ENCODE measurements at regions not wholly inside any gene's neighbourhood (a gene's known extent, or its start where the extent isn't known, plus 50 kb on each side); places are given as distances from the start of the nearest gene placed in this dataset.
"Not testable (repeated sequence)": the region's sequence is repeated elsewhere in the genome, so short reads cannot be mapped to it uniquely, and the experiment has no call there.

GRCh38 chr17:30663727-30664455, 160.6 kb downstream of the CRLF3 start:
- DNase-seq = peak in 5 of 42 donors; percentile 13 to 49 (median 26)
- intact Hi-C loops (cut with DNase I) = not testable (repeated sequence)

- intact Hi-C loops (cut with DNase I); DNase-seq: not testable (repeated sequence)
Observed at GRCh38 chr17:30657148-30657547, 167.3 kb downstream of the CRLF3 start.

GRCh38 chr17:30653038-30653437, 171.5 kb downstream of the CRLF3 start:
- intact Hi-C loops (cut with DNase I); DNase-seq: not testable (repeated sequence)

- DNase-seq; intact Hi-C loops (cut with DNase I): not testable (repeated sequence)
Observed at GRCh38 chr17:30650149-30650548, 172.9 kb downstream of the GOSR1 start.

GRCh38 chr17:30648015-30648620, 170.9 kb downstream of the GOSR1 start:
- intact Hi-C loops (cut with DNase I) = not testable (repeated sequence)

GRCh38 chr17:30645875-30646274, 168.7 kb downstream of the GOSR1 start:
- DNase-seq = peak in 16 of 42 donors; percentile 9 to 58 (median 31)
- intact Hi-C loops (cut with DNase I) = not testable (repeated sequence)

More at GRCh38 chr17:30648015-30648620, 170.9 kb downstream of the GOSR1 start:
- not testable (repeated sequence) for DNase-seq

GRCh38 chr17:30644713-30645112, 167.5 kb downstream of the GOSR1 start:
- peak in 4 of 42 donors; percentile 13 to 26 (median 18) for DNase-seq
- intact Hi-C loops (cut with DNase I) = not testable (repeated sequence)

- intact Hi-C loops (cut with DNase I); DNase-seq: not testable (repeated sequence)
Observed at GRCh38 chr17:30644287-30644686, 167.1 kb downstream of the GOSR1 start.

GRCh38 chr17:30641428-30641827, 164.2 kb downstream of the GOSR1 start:
- intact Hi-C loops (cut with DNase I); DNase-seq: not testable (repeated sequence)

- DNase-seq; intact Hi-C loops (cut with DNase I): not testable (repeated sequence)
Observed at GRCh38 chr17:30639391-30639790, 162.2 kb downstream of the GOSR1 start.

GRCh38 chr17:30638968-30639367, 161.8 kb downstream of the GOSR1 start:
- DNase-seq = peak in 18 of 42 donors; percentile 7 to 51 (median 23)
- intact Hi-C loops (cut with DNase I) = not testable (repeated sequence)

GRCh38 chr17:30631651-30632050, 154.4 kb downstream of the GOSR1 start:
- peak in 25 of 42 donors; percentile 8 to 70 (median 44) for DNase-seq
- intact Hi-C loops (cut with DNase I) = not testable (repeated sequence)

GRCh38 chr17:30625380-30625779, 148.2 kb downstream of the GOSR1 start:
- intact Hi-C loops (cut with DNase I); DNase-seq: not testable (repeated sequence)

- DNase-seq; intact Hi-C loops (cut with DNase I): not testable (repeated sequence)
Observed at GRCh38 chr17:30624180-30624579, 147.0 kb downstream of the GOSR1 start.

- intact Hi-C loops (cut with DNase I); DNase-seq: not testable (repeated sequence)
Observed at GRCh38 chr17:30609682-30610081, 132.5 kb downstream of the GOSR1 start.

GRCh38 chr17:30605523-30605922, 128.3 kb downstream of the GOSR1 start:
- intact Hi-C loops (cut with DNase I) = no loop called here
- DNase-seq = no peak

- no peak for DNase-seq
- intact Hi-C loops (cut with DNase I) = no loop called here
Observed at GRCh38 chr17:30605027-30605426, 127.8 kb downstream of the GOSR1 start.

GRCh38 chr17:30602396-30602795, 125.2 kb downstream of the GOSR1 start:
- intact Hi-C loops (cut with DNase I); DNase-seq: not testable (repeated sequence)

- DNase-seq; intact Hi-C loops (cut with DNase I): not testable (repeated sequence)
Observed at GRCh38 chr17:30601984-30602383, 124.8 kb downstream of the GOSR1 start.

- intact Hi-C loops (cut with DNase I) = no loop called here
- DNase-seq = peak in 31 of 42 donors; percentile 1 to 65 (median 31)
Observed at GRCh38 chr17:30600830-30601494, 123.8 kb downstream of the GOSR1 start.

All from head of caudate nucleus (tissue), 42 donors.